Osteocyte (in vitro differentiated cells): ENCODE measurements at regions not wholly inside any gene's neighbourhood (a gene's known extent, or its start where the extent isn't known, plus 50 kb on each side); places are given as distances from the start of the nearest gene placed in this dataset.

ENCODE experiments used
- DNase-seq: peaks from one replicate; pipeline ENCODE4 v3.0.0; 2021; ENCODE audit warnings: mixed read lengths; ENCODE audit not compliant: unreplicated experiment; ENCODE audit errors: extremely low spot score
- H3K27ac Mint-ChIP-seq: one replicate; pipeline ENCODE4 v1.8.0; 2021; ENCODE audit warnings: mild to moderate bottlenecking, mixed read lengths; ENCODE audit not compliant: unreplicated experiment
- H3K27me3 Mint-ChIP-seq: one replicate; pipeline ENCODE4 v1.8.0; 2021; ENCODE audit warnings: mixed read lengths; ENCODE audit not compliant: unreplicated experiment
- H3K36me3 Mint-ChIP-seq: one replicate; pipeline ENCODE4 v1.8.0; 2021; ENCODE audit warnings: mixed read lengths; ENCODE audit not compliant: unreplicated experiment
- H3K4me1 Mint-ChIP-seq: one replicate; pipeline ENCODE4 v1.8.0; 2021; ENCODE audit warnings: mixed read lengths; ENCODE audit not compliant: unreplicated experiment
- H3K4me3 Mint-ChIP-seq: one replicate; pipeline ENCODE4 v1.8.0; 2021; ENCODE audit warnings: mild to moderate bottlenecking, moderate library complexity, mixed read lengths; ENCODE audit not compliant: unreplicated experiment
- H3K9me3 Mint-ChIP-seq: one replicate; pipeline ENCODE4 v1.8.0; 2021; ENCODE audit warnings: mixed read lengths; ENCODE audit not compliant: unreplicated experiment
- TF ChIP-seq, protein P1 (sequence below): fragments of 200-600 bp; sonication (generic); IDR thresholded peaks from 2 replicates; pipeline ENCODE4 v1.5.0; 2021; ENCODE audit warnings: antibody characterized with exemption, mild to moderate bottlenecking, moderate library complexity

DNA sequence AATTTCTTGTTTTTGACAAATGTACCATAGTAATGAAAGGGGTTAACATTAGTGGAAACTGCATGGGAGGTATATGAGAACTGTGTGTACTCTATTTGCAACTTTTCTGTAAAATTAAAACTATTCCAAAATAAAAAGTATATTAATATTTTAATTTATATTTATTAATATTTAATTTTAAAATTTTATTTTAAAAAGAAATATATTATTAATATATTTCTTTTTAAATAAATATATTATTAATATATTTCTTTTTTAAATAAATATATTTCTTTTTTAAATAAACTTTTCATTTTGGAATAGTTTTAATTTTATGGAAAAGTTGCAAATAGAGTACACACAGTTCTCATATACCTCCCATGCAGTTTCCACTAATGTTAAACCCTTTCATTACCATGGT, 101.1 kb upstream of the SLC7A1 start:
- no peaks in the 10 kb centered on the region for H3K9me3 Mint-ChIP-seq
- no peaks in the 10 kb centered on the region for H3K36me3 Mint-ChIP-seq
- TF ChIP-seq, protein P1, sequence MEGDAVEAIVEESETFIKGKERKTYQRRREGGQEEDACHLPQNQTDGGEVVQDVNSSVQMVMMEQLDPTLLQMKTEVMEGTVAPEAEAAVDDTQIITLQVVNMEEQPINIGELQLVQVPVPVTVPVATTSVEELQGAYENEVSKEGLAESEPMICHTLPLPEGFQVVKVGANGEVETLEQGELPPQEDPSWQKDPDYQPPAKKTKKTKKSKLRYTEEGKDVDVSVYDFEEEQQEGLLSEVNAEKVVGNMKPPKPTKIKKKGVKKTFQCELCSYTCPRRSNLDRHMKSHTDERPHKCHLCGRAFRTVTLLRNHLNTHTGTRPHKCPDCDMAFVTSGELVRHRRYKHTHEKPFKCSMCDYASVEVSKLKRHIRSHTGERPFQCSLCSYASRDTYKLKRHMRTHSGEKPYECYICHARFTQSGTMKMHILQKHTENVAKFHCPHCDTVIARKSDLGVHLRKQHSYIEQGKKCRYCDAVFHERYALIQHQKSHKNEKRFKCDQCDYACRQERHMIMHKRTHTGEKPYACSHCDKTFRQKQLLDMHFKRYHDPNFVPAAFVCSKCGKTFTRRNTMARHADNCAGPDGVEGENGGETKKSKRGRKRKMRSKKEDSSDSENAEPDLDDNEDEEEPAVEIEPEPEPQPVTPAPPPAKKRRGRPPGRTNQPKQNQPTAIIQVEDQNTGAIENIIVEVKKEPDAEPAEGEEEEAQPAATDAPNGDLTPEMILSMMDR: no peak
- H3K4me1 Mint-ChIP-seq: peaks cover 3% of the 10 kb centered on the region
- H3K4me3 Mint-ChIP-seq: no peak overlapping the region
- no peak overlapping the region for H3K27ac Mint-ChIP-seq
- H3K27me3 Mint-ChIP-seq: no peaks in the 10 kb centered on the region
- DNase-seq: no peak

DNA sequence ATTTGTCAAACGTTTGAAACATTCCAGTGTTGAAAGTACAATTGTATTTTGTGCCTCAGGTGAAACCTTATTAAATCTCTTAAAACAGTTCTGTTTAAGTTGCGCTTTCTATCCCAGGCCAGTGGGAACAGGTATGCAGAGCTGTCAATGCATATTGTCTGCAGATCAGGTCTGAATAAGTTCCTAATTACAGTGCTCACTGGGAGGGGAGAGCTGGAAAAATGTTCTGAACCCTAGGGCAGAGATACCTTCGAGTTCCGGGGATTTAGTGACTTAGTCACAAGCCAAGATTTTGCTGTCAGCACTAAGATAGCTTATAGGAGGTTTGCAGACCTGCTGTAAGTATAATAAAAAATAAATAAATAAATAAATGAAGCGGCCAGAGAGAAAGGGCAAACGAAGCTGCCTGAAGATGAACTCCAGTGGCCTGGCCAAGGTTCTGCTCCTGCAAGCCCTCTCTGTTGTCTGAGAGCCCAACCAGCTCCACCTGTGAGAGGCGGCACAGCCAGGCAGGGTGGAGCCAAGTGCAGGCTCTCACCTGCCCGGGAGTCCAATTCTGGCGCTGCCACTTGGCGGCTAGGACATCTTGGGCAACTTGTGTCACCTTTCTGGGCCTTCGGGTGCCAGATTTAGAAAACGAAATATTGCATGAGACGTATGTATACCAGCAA, 97.9 kb upstream of the SLC7A1 start:
- Mint-ChIP-seq H3K36me3 (no peaks in the 10 kb centered on the region), H3K27ac (no peak overlapping the region), H3K4me1 (peaks cover 4% of the 10 kb centered on the region), H3K9me3 (no peaks in the 10 kb centered on the region), H3K4me3 (no peak overlapping the region), H3K27me3 (no peaks in the 10 kb centered on the region)
- DNase-seq: peak; percentile 78
- TF ChIP-seq, protein P1: no peak

DNA sequence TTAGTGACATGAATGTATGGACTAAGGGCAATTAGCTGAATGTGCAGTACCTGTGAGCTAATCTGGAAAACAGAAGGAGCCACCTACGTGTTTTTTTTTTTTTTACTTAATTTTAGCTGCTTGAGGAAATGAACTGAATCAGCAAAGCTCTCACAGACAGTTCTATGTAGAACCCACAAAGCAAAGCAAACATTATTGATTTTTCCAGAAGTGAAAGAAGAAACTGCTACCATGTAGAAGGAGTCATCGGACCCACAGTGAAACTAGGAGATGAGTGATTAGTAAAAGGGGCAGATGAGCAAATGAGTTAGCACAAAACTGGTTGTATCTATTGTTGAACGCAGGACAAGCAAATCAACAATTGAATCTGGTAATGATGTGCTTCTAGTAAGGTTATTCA, 94.1 kb upstream of the SLC7A1 start:
- Mint-ChIP-seq H3K36me3 (no peaks in the 10 kb centered on the region), H3K27me3 (no peaks in the 10 kb centered on the region), H3K4me3 (no peak overlapping the region), H3K27ac (no peak overlapping the region), H3K4me1 (peaks cover 8% of the 10 kb centered on the region), H3K9me3 (peaks cover 4% of the 10 kb centered on the region)
- DNase-seq: no peak
- TF ChIP-seq, protein P1: no peak

DNA sequence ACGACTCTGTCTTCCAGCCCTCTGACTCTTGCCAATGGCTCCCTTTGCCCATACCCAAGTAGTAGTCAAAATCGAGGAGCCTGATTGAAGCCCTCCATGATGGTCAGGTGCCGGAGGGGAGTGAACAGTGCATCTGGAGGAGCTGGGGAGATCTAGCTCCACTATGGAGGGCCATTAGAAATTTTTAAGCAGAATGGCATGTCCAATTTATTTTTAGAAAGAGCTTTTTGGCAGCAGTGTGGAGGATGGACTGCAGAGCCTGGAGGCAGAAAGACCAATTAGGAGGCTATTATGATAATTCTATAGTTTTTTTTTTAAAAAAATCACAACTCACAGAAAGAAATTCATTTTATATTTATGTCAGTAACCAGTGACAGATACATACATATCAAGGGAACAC, 92.7 kb upstream of the SLC7A1 start:
- Mint-ChIP-seq H3K27me3 (no peaks in the 10 kb centered on the region), H3K4me3 (no peak overlapping the region), H3K36me3 (no peaks in the 10 kb centered on the region), H3K9me3 (peaks cover 4% of the 10 kb centered on the region), H3K4me1 (peaks cover 8% of the 10 kb centered on the region), H3K27ac (no peak overlapping the region)
- TF ChIP-seq, protein P1: no peak
- no peak for DNase-seq

DNA sequence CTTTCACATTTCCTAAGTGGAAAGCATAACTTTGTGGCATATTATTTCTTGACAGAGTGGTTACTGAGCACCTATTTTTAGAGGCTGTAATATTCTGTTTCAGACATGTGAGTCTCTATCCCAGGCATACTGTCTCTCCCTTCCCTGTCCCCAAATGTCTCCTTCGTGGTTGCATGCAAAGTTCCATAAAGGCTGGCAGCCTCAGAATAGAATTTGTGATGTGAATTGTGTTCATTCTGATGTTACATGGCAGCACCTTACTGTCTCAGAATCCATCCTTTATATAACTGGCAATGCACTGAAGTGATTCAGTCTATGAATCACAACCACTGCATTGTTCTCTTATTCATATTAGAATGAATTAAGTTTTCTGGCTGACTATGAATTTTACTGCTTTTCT, 89.0 kb upstream of the SLC7A1 start:
- Mint-ChIP-seq H3K4me1 (peaks cover 8% of the 10 kb centered on the region), H3K9me3 (peaks cover 4% of the 10 kb centered on the region), H3K27ac (no peak overlapping the region), H3K27me3 (no peaks in the 10 kb centered on the region), H3K4me3 (no peak overlapping the region), H3K36me3 (no peaks in the 10 kb centered on the region)
- TF ChIP-seq, protein P1: no peak
- no peak for DNase-seq
